ENCODE measurements at regions not wholly inside any gene's neighbourhood (a gene's known extent, or its start where the extent isn't known, plus 50 kb on each side); places are given as distances from the start of the nearest gene placed in this dataset.

DNA sequence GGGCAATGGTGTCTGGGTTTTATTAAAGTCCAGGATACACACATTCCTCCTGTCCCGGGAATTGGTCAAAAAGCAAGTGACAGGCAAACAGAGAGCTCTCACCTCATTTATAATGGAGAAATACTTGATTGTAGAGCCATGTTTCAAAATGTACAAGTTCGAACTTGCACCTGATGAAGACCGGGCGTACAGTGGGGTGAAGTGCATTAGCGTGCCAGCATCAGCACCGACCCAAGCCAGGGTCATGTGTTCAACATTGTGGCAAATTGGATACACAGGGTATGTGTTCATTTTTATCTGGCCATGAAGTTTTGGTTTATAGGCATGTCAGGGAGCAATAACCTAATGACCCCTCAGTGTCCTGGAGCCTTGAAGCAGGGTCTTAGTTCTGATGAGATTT lies 472.5 kb downstream of the IRX1 start:
- H3K36me3 Mint-ChIP-seq (ENCODE audit: low read depth) = no peaks in the 10 kb centered on the region
- Histone ChIP-seq H3K9me2 (ENCODE audit: insufficient read depth) (peaks cover 6% of the 10 kb centered on the region), H4K20me1 (replicated peaks; ENCODE audit: insufficient read depth) (no peaks in the 10 kb centered on the region), H3K27me3 (ENCODE audit: insufficient read depth) (no peaks in the 10 kb centered on the region), H3F3A (replicated peaks; ENCODE audit: low read depth) (no peaks in the 10 kb centered on the region), H3K4me1 (ENCODE audit: insufficient read depth) (no peaks in the 10 kb centered on the region), H3K4me3 (no peak overlapping the region), H3K27ac (ENCODE audit: low read depth) (no peak overlapping the region), H2AFZ (no peak overlapping the region), H3K36me3 (ENCODE audit: insufficient read depth) (no peaks in the 10 kb centered on the region), H3K4me2 (no peak overlapping the region), H3K79me2 (replicated peaks; ENCODE audit: insufficient read depth) (no peaks in the 10 kb centered on the region)
- DNase-seq (ENCODE audit: low spot score) (no peak), ATAC-seq (no peak)
- H3K27ac Mint-ChIP-seq = no peak overlapping the region
- no peak overlapping the region for H3K4me3 Mint-ChIP-seq
- TF ChIP-seq, protein P1, sequence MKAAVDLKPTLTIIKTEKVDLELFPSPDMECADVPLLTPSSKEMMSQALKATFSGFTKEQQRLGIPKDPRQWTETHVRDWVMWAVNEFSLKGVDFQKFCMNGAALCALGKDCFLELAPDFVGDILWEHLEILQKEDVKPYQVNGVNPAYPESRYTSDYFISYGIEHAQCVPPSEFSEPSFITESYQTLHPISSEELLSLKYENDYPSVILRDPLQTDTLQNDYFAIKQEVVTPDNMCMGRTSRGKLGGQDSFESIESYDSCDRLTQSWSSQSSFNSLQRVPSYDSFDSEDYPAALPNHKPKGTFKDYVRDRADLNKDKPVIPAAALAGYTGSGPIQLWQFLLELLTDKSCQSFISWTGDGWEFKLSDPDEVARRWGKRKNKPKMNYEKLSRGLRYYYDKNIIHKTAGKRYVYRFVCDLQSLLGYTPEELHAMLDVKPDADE (IDR thresholded peaks at IDR 0.05) = no peak
- TF ChIP-seq, protein P2, sequence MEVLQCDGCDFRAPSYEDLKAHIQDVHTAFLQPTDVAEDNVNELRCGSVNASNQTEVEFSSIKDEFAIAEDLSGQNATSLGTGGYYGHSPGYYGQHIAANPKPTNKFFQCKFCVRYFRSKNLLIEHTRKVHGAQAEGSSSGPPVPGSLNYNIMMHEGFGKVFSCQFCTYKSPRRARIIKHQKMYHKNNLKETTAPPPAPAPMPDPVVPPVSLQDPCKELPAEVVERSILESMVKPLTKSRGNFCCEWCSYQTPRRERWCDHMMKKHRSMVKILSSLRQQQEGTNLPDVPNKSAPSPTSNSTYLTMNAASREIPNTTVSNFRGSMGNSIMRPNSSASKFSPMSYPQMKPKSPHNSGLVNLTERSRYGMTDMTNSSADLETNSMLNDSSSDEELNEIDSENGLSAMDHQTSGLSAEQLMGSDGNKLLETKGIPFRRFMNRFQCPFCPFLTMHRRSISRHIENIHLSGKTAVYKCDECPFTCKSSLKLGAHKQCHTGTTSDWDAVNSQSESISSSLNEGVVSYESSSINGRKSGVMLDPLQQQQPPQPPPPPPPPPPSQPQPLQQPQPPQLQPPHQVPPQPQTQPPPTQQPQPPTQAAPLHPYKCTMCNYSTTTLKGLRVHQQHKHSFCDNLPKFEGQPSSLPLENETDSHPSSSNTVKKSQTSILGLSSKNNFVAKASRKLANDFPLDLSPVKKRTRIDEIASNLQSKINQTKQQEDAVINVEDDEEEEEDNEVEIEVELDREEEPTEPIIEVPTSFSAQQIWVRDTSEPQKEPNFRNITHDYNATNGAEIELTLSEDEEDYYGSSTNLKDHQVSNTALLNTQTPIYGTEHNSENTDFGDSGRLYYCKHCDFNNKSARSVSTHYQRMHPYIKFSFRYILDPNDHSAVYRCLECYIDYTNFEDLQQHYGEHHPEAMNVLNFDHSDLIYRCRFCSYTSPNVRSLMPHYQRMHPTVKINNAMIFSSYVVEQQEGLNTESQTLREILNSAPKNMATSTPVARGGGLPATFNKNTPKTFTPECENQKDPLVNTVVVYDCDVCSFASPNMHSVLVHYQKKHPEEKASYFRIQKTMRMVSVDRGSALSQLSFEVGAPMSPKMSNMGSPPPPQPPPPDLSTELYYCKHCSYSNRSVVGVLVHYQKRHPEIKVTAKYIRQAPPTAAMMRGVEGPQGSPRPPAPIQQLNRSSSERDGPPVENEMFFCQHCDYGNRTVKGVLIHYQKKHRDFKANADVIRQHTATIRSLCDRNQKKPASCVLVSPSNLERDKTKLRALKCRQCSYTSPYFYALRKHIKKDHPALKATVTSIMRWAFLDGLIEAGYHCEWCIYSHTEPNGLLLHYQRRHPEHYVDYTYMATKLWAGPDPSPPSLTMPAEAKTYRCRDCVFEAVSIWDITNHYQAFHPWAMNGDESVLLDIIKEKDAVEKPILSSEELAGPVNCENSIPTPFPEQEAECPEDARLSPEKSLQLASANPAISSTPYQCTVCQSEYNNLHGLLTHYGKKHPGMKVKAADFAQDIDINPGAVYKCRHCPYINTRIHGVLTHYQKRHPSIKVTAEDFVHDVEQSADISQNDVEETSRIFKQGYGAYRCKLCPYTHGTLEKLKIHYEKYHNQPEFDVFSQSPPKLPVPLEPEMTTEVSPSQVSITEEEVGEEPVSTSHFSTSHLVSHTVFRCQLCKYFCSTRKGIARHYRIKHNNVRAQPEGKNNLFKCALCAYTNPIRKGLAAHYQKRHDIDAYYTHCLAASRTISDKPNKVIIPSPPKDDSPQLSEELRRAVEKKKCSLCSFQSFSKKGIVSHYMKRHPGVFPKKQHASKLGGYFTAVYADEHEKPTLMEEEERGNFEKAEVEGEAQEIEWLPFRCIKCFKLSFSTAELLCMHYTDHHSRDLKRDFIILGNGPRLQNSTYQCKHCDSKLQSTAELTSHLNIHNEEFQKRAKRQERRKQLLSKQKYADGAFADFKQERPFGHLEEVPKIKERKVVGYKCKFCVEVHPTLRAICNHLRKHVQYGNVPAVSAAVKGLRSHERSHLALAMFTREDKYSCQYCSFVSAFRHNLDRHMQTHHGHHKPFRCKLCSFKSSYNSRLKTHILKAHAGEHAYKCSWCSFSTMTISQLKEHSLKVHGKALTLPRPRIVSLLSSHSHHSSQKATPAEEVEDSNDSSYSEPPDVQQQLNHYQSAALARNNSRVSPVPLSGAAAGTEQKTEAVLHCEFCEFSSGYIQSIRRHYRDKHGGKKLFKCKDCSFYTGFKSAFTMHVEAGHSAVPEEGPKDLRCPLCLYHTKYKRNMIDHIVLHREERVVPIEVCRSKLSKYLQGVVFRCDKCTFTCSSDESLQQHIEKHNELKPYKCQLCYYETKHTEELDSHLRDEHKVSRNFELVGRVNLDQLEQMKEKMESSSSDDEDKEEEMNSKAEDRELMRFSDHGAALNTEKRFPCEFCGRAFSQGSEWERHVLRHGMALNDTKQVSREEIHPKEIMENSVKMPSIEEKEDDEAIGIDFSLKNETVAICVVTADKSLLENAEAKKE (CRISPR knock-in tag; IDR thresholded peaks at IDR 0.05) = no peak
- TF ChIP-seq EZH2phosphoT487 (IDR thresholded peaks at IDR 0.05; ENCODE audit: unreplicated experiment) = no peak
- no peak for TF ChIP-seq ZNF114 (CRISPR knock-in tag; IDR thresholded peaks at IDR 0.05)
- TF ChIP-seq POLR2AphosphoS5 (IDR thresholded peaks at IDR 0.05; ENCODE audit: low read depth) = no peak
- H3K4me1 Mint-ChIP-seq = peaks cover 5% of the 10 kb centered on the region; the same call in 1 of the 3 replicates
- peaks cover 6% of the 10 kb centered on the region for H3K27me3 Mint-ChIP-seq (ENCODE audit: insufficient read depth, low read depth, poor library complexity)
- H3K9me3 Mint-ChIP-seq = no peaks in the 10 kb centered on the region

DNA sequence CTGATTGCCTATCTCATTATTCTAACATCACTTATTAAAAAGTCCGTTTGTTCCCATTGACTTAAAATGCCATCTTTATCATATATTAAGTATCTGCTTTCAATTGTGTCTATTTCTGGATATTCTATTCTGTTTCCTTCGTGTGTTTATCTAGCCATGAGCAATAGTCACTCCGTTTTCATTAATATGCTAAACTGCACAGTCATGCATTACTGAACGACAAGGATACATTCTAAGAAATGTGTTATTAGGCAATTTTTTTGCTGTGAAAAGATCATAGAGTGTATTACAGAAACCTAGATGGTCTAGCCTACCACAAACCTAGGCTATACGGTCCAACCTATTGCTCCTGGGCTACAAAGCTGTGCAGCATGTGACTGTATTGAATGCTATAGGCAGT lies 482.9 kb downstream of the IRX1 start:
- no peak overlapping the region for H3K4me2 ChIP-seq
- Mint-ChIP-seq H3K9me3 (peaks cover 3% of the 10 kb centered on the region; the same call in 1 of the 3 replicates), H3K27ac (no peak overlapping the region), H3K27me3 (ENCODE audit: insufficient read depth, low read depth, poor library complexity) (peaks cover 3% of the 10 kb centered on the region), H3K4me3 (no peak overlapping the region), H3K4me1 (peaks cover 4% of the 10 kb centered on the region; the same call in 1 of the 3 replicates), H3K36me3 (ENCODE audit: low read depth) (no peaks in the 10 kb centered on the region)
- no peaks in the 10 kb centered on the region for H3K27me3 ChIP-seq (ENCODE audit: insufficient read depth)
- H3K4me1 ChIP-seq (ENCODE audit: insufficient read depth) = no peaks in the 10 kb centered on the region
- DNase-seq (ENCODE audit: low spot score) (no peak), ATAC-seq (no peak)
- no peaks in the 10 kb centered on the region for H4K20me1 ChIP-seq (replicated peaks; ENCODE audit: insufficient read depth)
- no peak overlapping the region for H3K27ac ChIP-seq (ENCODE audit: low read depth)
- H3F3A ChIP-seq (replicated peaks; ENCODE audit: low read depth) = no peaks in the 10 kb centered on the region
- TF ChIP-seq, protein P3, sequence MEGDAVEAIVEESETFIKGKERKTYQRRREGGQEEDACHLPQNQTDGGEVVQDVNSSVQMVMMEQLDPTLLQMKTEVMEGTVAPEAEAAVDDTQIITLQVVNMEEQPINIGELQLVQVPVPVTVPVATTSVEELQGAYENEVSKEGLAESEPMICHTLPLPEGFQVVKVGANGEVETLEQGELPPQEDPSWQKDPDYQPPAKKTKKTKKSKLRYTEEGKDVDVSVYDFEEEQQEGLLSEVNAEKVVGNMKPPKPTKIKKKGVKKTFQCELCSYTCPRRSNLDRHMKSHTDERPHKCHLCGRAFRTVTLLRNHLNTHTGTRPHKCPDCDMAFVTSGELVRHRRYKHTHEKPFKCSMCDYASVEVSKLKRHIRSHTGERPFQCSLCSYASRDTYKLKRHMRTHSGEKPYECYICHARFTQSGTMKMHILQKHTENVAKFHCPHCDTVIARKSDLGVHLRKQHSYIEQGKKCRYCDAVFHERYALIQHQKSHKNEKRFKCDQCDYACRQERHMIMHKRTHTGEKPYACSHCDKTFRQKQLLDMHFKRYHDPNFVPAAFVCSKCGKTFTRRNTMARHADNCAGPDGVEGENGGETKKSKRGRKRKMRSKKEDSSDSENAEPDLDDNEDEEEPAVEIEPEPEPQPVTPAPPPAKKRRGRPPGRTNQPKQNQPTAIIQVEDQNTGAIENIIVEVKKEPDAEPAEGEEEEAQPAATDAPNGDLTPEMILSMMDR (conservative IDR thresholded peaks at IDR 0.05; ENCODE audit: low read depth in 2 of 2) = no peak
- TF ChIP-seq POLR2AphosphoS5 (IDR thresholded peaks at IDR 0.05; ENCODE audit: low read depth) = no peak
- TF ChIP-seq ZNF114 (CRISPR knock-in tag; IDR thresholded peaks at IDR 0.05) = no peak
- TF ChIP-seq NANOG (IDR thresholded peaks at IDR 0.05; ENCODE audit: borderline replicate concordance) = no peak
- TF ChIP-seq, protein P1 (IDR thresholded peaks at IDR 0.05) = no peak
- H3K9me2 ChIP-seq (ENCODE audit: insufficient read depth) = peaks cover 8% of the 10 kb centered on the region; the same call in 1 of the 2 replicates
- H3K36me3 ChIP-seq (ENCODE audit: insufficient read depth) = no peaks in the 10 kb centered on the region
- H3K4me3 ChIP-seq = no peak overlapping the region
- no peaks in the 10 kb centered on the region for H3K79me2 ChIP-seq (replicated peaks; ENCODE audit: insufficient read depth)
- no peak overlapping the region for H2AFZ ChIP-seq

Data from GM23338 (cell line).